Retinal pigment epithelial cell (primary cell): ENCODE measurements at regions not wholly inside any gene's neighbourhood (a gene's known extent, or its start where the extent isn't known, plus 50 kb on each side); places are given as distances from the start of the nearest gene placed in this dataset.

ENCODE experiments used
- DNase-seq: peaks from one replicate; pipeline ENCODE4 v3.0.0-alpha.2; 2010; ENCODE audit warnings: low read depth
- H3K4me3 ChIP-seq: 2 replicates; pipeline ENCODE4 v1.5.1; 2011; ENCODE audit warnings: mild to moderate bottlenecking, low read length, control low read depth, moderate library complexity
- CTCF ChIP-seq: conservative IDR thresholded peaks from 2 replicates; pipeline ENCODE4 v1.5.1; 2011; ENCODE audit warnings: low read depth, low read length, control low read depth, inconsistent platforms

GRCh38 chr17:65371702-65372101, 189.7 kb downstream of the AXIN2 start:
- no peak for DNase-seq
- H3K4me3 ChIP-seq: no peak overlapping the region
- TF ChIP-seq CTCF: no peak

GRCh38 chr17:65370669-65371131, 190.7 kb downstream of the AXIN2 start:
- DNase-seq: no peak
- no peak for TF ChIP-seq CTCF
- H3K4me3 ChIP-seq: no peak overlapping the region

- no peak for TF ChIP-seq CTCF
- DNase-seq: no peak
- H3K4me3 ChIP-seq: no peak overlapping the region
Observed at GRCh38 chr17:65368341-65368740, 193.1 kb downstream of the AXIN2 start.

- DNase-seq: no peak
Observed at GRCh38 chr17:65366102-65366844, 195.2 kb downstream of the AXIN2 start.

GRCh38 chr17:65365169-65365568, 196.3 kb downstream of the AXIN2 start:
- no peak for DNase-seq
- TF ChIP-seq CTCF: no peak
- H3K4me3 ChIP-seq: no peak overlapping the region

More at GRCh38 chr17:65366102-65366844, 195.2 kb downstream of the AXIN2 start:
- no peak overlapping the region for H3K4me3 ChIP-seq
- no peak for TF ChIP-seq CTCF

- TF ChIP-seq CTCF: no peak
- no peak overlapping the region for H3K4me3 ChIP-seq
- no peak for DNase-seq
Observed at GRCh38 chr17:65364438-65364837, 197.0 kb downstream of the AXIN2 start.

- no peak for TF ChIP-seq CTCF
- no peak for DNase-seq
Observed at GRCh38 chr17:65362826-65363225, 198.6 kb downstream of the AXIN2 start.

More at GRCh38 chr17:65362826-65363225, 198.6 kb downstream of the AXIN2 start:
- H3K4me3 ChIP-seq: no peak overlapping the region
